Activated T-cell treated with anti-CD3 and anti-CD28 coated beads, Interleukin-2, amount 50 U/mL, for 48 hours (primary cell): ENCODE measurements at regions not wholly inside any gene's neighbourhood (a gene's known extent, or its start where the extent isn't known, plus 50 kb on each side); places are given as distances from the start of the nearest gene placed in this dataset.
"Not testable (repeated sequence)": the region's sequence is repeated elsewhere in the genome, so short reads cannot be mapped to it uniquely, and the experiment has no call there.

ENCODE experiments used
- DNase-seq, 2 experiments: peaks; one replicate each; pipeline ENCODE4 v3.0.0-alpha.2; 2020

DNA sequence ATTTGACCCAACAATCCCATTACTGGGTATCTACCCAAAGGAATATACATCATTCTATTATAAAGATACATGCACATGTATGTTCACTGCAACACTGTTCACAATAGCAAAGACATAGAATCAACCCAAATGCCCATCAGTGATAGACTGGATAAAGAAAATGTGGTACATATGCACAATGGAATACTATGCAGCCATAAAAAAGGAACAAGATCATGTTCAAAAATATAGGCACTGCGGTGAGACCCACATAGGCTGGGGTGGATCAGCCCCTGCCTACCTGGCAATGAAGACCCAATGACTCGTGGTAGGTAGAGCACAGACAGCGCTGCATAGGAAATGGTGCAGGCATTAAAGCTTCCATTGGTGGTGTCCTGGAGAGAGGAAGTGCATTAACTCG lies 88.6 kb upstream of the NFIL3 start:
- not testable (repeated sequence) for DNase-seq

DNA sequence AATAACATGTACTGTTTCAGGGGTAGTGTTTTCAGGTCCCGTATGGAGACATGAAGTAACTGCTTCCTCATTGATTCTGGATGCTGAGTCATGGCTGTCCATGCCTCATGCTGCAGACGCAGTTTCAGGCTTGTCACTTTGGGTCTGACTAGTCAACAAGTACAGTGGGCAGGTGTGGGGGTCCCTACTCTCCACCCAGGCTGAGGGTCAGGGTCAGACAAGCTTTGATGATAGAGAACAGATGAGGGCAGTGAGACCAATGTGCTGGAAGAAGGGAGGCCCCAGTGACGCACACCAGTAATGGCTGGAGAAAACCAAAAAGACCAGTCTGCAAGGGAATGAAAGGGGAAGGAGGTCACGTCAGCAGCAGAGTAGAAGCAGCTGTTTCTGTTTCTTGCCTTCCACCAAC lies 80.0 kb upstream of the NFIL3 start:
- peak in 1 of 2 experiments; percentile 21 for DNase-seq

DNA sequence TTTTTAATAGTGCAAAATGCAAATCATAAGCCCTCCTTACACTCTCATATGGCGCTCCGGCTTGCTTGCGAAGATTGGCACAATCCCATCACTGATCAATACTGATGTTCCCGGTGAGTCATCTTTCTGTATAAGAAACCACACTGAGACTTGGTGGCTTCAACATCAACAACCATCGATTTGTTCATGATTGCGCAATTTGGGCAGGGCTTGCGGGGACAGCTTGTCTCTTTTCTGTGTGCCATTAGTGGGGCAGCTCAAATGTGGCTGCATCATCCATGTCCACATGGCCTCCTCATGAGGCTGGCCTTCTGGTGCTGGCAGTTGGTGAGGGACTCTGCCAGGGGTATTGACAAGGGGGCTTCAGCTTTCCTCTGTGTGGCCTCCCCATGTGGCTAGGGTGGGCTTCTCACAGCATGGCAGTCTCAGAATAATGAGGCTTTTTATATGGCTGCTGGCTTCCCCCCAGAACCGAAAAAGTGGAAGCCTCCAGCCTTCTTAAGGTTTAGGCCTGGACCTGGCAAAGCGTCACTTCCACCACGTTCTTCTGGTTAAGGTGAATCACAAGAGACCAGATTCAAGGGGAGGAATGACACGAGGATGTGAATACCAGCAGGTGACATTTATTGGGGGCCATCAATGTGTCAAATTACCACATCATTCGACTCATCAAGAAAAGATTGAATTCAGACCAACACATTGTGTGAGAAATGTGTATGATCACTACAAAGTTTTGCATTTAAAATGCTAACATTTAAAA lies 79.5 kb upstream of the NFIL3 start:
- no peak for DNase-seq

DNA sequence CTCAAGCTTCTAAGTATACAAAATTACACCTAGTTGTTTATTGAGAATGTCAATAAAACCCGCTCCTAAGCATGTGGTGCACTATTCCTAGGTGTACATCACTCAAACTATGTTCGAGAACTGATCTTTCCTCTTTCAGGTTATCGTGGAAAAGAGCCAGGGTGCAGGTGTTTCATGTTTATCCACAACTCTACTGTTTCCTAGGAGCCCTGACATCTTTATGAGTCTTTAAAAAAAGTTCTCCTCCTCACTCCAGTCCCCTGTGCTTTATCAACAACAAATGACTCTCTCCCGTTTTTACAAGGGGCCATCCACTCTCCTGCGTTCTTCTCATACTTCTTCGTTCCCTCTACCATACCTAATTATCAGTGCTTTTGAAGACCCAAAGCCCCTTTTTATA lies 78.8 kb upstream of the NFIL3 start:
- no peak for DNase-seq

DNA sequence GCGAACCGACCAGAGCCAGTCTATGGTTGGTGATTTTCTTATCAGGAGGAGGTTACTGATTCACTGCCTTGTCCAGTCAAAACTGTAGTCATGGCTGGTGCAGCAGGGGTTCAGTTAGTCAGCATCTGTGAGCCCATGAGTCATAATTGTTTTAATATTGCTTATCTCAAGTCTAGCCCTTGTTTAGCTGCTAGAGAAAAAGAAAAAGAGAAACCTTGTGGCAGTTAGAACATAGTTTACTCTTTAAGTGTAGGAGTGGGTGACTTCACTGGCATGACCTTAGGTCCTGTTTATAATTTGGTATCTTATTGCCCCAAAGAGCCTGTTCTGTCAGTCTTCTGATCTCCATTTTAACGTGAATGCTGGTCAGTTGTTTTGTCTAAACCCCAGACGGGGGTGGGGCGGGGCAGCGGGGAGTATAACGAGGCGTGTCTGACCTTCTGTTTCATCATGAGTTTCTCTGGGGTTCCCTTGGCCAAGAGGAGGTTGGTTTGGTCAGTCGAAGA lies 76.9 kb upstream of the NFIL3 start:
- peak; percentile 27 to 33 for DNase-seq

DNA sequence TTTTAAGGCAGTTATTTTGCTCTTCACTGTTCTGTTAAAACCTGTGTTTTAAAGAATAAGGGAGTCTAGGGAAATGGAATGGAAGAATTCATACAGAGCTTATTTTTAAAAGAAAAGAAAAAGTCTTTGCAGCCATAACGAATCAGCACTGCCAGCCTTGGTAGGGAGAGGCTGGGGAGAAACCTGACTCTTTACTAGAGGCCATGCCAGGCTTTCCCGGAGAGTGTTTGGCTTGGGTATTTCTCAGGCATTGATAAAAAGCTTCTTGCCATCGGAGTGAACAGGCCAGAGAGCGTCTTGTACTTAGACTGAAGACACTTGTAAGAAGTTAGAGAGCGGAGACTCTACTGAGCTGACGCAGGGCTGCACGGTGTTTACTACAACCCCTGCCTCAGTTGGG lies 72.7 kb upstream of the NFIL3 start:
- DNase-seq: no peak

DNA sequence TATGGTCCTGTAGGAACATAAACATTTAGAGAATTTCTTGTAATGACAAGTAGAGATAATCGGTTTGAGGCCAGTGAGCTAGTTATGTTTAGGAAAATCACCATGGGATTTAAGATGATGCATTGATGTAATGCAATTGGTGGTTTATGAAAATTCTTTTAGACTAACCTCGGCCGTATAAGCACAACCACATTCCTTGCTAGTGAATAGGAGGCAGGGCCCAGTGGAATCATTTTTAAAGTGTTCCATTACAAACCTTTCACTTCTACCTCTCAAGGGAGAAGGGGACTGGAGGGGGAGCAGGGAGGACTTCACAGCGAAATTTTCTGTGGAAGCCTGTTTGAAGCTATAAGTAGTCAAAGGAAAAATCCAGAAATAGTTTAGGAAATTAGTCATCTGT lies 71.8 kb upstream of the NFIL3 start:
- DNase-seq: no peak

DNA sequence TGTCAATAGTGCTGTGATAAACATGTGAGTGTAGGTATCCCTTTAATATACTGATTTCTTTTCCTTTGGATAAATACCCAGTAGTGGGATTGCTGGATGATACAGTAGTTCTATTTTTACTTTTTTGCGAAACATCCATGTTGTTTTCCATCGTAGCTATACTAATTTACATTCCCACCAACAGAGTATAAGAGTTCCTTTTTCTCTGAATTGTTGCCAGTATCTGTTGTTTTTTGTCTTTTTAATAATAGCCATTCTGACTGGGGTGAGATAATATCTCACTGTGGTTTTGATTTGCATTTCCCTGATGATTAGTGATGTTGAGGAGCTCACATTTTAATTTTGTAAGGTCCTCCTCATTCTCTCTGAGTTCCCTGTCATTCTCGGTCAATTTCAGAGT lies 71.1 kb upstream of the NFIL3 start:
- no peak for DNase-seq

DNA sequence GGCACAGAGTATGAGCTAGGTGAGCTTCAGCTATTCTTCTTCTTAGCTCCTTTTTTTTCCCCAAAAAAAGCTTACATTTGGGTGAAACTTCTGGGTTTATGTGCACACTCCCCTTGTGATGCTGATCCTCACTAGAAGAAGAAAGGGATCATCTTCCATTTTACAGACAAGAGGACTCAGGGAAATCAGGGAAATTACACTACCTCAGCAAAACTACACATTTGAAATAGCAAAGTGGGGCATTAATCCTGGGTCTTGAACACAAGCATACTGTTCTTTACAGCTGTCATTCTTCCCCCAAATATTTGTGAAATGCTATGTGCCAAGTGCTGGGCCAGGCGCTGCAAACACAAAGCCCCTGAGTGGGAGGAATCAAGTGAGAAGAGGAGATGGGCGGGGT lies 68.6 kb upstream of the NFIL3 start:
- DNase-seq: no peak

DNA sequence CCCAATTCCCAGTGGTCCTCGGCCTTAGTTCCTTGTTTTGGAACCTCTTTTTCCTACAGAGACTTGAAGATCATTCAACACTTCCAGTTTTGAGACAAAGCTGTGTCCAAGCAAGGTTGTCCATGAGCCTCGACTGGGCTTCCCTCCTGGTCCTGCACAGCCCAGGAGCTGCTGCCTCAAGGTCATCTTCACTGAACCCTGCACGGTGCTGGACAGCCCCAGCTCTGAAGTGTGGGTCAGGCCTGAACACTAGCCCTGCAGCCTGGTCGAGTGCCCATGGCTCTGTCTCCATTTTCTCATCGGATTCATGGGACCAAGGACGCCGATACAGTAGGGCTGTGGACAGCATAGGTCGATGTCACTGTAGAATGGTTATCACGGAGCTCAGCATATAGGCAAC lies 68.0 kb upstream of the NFIL3 start:
- DNase-seq: no peak

DNA sequence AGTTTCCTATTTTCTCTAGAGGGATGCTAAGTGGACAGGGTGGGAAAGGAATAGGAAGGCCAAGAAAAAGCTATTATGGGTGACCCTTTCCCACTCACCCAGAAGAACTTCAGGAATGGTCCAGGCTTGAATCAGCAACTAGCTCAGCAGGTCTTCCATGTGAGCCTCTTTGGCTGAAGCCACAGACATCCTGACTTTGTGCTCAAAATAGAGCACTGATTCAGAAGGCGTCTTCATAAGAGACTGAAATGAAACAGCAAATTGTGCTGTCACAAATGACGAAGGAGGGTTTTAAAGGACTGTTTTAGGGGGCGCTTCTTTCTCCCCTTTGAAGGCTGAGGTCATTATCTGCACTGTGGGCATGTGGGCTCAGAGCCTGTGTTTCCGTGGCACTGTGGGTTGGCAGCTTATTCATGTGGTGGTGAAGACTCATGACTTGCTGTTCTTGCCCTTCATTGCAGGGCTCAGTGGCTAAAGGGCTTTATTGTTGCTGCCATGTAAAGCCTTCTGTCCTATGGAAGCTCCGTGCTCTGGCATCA lies 65.8 kb upstream of the NFIL3 start:
- DNase-seq: peak in 1 of 2 experiments; percentile 38

DNA sequence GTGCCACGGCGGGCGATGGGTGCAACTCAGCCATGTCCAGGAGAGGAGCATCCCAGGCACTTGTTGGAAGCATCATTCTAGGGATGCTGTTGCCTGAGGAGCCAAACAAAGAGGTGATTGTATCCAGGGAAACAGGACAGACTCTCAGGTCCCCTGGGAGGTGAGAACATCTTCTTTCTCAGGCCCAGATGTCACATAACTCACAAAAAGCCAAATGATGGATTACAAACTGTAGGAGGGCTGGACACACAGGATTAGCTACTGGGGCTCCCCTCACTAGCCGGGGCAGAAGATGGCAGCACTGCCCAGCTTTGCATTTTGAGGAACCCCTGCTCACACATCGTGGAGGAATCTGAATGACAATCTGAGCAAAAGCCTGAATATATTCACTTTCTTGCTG lies 64.7 kb upstream of the NFIL3 start:
- DNase-seq: no peak

DNA sequence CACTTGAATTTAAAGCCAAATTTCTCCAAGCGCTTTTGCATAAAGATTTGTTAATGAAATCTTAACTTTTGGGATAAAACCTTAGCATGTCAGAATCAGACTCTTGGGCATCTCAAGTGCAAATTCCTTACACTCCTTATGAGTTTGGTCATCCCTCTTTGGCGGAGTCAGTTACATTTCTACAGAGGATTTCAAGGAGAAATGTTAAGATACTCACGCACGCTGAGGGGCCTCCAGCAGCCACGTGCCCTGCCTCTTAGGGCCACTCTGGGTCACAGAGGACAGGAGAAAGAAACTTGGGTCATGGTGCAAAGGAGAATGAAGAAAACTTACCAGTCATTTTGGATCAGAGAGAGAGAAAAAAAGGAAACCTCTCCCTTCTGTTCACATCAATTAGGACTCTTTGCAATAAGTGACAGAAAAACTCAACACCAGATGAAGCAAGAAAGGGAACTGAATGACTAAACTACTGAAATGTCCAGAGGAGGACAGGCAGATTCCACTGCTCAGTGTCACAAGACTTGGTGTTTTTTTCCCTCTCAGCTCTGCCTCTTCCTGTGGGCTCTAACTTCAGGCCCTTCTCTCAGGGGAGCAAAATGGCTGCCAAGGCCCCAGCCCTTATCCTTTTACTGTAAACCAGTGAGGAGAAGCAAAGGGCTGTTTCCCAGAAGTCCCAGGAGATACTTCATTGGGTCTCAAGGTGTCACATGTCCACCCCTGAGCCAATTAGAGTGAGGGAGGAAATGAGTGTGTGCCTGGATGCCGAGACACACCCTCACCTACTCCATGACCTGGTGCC lies 63.3 kb upstream of the NFIL3 start:
- no peak for DNase-seq

DNA sequence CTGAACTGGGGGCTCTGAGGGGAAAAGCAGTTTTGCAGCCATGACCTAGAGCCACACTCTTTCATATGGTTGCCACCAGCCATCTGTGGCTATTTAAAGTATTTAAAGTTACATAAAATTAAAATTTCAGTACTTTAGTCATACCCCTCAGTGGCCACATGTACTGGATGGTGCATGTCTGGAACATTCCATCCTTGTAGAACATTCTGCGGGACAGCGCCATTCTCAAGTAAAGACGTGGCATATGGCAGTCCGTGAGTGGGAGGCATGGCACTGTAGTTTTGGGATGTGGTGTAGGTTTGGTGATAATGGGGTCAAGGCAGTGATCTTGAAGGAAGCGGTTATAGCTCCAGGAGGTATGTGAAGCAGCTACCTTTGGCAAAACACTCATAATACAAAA lies 61.4 kb upstream of the NFIL3 start:
- DNase-seq: no peak

DNA sequence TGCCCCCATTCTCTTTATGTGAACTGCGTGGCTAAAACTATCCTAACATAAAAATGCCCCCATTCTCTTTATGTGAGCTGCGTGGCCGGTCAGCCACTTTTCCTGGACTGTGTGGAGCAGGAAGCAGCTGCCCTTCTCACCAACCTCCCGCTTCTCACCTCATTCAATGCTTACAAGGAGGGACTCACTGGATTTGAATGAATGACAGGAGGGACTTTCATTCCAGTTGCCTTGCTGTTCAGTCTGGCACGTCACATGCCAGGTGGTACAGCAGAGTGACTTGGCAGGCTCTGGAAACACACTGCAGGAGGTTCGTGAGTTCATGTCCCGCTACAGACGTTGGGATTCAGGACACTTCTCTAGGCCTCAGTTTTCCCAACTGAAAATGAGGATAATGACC lies 60.2 kb upstream of the NFIL3 start:
- no peak for DNase-seq

DNA sequence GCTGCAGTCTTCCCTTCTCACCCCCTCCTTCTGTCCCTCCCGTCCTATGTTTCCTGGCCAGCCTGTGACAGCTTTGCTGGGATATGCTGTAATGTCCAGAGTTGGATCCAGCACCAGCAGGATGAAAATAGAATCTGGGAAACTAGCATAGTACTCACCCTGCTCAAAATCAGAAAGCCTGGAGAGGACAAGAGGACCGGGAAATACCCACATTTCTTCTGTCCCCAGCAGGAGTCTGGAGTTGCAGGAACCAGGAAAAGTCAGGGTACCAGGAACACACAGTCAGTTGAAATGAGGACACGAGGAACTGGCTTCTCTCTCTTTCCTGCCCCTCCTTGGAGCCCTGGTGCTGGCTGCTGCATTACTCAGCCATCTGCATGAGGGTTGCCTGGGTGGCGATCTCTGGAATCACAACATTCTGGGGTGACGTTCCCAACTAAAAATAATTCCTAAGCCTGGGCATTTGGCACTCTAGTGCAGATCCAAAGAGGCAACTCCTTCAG lies 59.6 kb upstream of the NFIL3 start:
- no peak for DNase-seq

DNA sequence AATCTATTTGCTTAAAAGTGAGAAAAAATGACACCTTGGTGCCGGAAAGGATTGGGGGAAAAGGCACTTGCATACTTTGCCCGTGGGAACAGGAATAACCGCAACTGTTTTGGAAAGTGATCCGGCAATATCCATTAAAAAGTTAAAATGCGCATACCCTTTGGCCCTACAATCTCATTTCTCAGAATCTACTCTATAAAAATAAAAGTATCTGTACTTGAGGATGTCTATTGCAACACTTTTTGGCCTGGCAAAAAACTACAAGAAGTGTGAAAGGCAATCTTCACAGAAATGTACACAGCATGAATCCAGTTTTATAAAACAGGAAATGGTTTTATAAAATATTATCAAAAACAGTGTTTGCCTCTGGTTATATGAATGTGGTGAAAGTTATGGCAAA lies 58.3 kb upstream of the NFIL3 start:
- DNase-seq: no peak

DNA sequence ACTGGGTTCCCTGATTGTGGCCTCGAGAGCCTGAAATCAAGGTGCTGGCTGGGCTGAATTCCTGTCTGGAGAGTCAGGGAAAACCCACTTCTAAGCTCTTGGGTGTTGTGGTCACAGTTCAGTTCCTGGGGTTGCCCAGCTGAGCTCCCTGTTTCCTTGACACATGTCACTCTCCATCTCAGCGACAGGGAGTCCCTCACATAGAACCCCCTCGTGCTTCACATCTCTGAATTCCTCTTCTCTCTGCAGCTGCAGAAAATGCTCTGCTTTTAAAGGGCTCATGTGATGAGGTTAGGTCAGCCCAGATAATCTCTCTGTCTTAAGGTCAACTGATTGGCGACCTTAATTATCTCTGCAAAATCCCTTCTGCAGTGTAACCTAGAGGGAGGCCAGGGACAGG lies 53.5 kb upstream of the NFIL3 start:
- no peak for DNase-seq

DNA sequence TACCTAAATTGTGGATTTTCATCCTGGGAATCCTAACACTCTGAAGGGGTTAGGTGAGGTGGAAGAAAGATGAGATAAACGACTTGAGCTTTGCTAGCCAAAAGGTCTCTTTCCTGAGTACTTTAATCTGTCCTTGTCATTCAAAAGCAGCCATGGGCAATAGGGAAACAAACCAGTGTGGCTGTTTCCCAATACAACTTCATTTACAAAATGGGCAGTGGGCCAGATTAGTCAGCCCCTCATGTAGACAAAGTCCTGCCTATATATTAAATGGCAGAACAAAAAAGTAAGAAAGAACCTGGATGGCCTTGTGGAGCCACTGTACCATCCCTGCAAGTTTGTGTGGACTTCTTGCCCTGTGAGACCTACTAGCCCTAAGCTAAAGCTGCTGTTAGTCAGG lies 51.0 kb upstream of the NFIL3 start:
- no peak for DNase-seq
